ENCODE measurements at regions not wholly inside any gene's neighbourhood (a gene's known extent, or its start where the extent isn't known, plus 50 kb on each side); places are given as distances from the start of the nearest gene placed in this dataset.

DNA sequence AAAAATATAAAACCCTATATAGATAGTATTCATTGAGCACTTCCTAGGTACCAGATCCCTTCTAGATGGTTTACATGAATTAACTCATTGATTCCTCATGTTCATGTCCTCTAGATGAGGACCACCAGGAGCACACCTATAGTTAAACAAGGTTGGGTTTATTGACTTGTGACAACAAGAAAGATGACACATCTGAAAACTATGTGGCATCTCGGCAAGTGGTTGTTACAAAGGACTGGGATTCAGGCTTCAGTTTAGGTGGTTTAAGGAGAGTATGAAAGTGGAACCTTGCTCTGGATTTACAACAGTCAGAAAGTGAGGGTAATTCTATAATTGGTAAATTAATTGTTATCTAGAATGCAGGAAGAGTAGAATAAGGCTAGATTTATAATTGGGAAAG lies 99.0 kb upstream of the PHF14 start:
- no peak for TF ChIP-seq POLR2A (IDR thresholded peaks at IDR 0.05)
- TF ChIP-seq POLR2AphosphoS5 (IDR thresholded peaks at IDR 0.05), result no peak
- TF ChIP-seq, protein P1, sequence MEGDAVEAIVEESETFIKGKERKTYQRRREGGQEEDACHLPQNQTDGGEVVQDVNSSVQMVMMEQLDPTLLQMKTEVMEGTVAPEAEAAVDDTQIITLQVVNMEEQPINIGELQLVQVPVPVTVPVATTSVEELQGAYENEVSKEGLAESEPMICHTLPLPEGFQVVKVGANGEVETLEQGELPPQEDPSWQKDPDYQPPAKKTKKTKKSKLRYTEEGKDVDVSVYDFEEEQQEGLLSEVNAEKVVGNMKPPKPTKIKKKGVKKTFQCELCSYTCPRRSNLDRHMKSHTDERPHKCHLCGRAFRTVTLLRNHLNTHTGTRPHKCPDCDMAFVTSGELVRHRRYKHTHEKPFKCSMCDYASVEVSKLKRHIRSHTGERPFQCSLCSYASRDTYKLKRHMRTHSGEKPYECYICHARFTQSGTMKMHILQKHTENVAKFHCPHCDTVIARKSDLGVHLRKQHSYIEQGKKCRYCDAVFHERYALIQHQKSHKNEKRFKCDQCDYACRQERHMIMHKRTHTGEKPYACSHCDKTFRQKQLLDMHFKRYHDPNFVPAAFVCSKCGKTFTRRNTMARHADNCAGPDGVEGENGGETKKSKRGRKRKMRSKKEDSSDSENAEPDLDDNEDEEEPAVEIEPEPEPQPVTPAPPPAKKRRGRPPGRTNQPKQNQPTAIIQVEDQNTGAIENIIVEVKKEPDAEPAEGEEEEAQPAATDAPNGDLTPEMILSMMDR (IDR thresholded peaks at IDR 0.05), result no peak
